Suppressor macrophage treated with lipopolysaccharide for 1 hour (primary cell): ENCODE measurements at regions not wholly inside any gene's neighbourhood (a gene's known extent, or its start where the extent isn't known, plus 50 kb on each side); places are given as distances from the start of the nearest gene placed in this dataset.
"Not testable (repeated sequence)": the region's sequence is repeated elsewhere in the genome, so short reads cannot be mapped to it uniquely, and the experiment has no call there.

Source experiments
- DNase-seq, 3 donors: peaks; one replicate each; pipeline ENCODE4 v3.0.0-alpha.2; 2020 to 2022

DNA sequence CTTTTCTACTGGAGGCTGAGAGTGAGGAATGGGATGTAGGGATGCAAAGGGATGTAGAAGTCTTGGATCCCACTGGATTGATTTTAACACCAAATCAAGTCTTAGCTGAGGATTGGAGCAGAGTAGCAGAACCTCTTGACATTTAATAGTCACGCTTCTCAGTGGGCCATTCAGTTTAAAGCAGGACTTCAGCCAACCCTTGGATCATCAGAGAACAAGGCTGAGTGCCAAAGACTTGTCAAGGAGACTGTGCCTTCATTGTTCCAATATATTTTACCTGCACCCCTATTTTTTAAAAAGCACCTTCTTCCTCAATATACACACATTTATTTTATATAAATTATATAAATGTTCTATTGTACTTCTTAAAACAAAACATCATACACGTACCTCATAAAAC lies 242.4 kb upstream of the ST6GAL2 start:
- DNase-seq = no peak

GRCh38 chr2:107132070-107132469 lies 246.1 kb upstream of the ST6GAL2 start:
- peak in 2 of 3 donors; percentile 9 to 16 for DNase-seq

DNA sequence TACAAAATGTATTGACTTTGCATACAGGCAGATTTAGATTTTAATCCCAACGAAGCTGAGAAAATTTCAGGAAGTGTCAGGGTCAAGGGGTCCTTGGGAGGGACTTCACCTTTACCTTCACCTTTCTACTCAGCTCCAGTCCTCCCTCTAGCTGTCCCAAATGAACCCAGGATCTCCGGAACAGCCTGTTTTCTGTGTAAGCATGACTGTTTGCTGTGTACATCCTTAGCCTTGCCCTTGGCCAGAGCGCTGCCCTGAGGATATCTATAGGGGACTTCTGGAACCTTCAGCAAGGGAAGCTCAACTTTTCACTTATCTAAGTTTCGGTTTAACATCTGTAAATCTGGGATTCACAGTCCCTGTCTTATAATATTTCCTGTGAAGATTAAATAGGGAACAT lies 246.8 kb upstream of the ST6GAL2 start:
- DNase-seq = no peak

GRCh38 chr2:107133412-107133811 lies 247.4 kb upstream of the ST6GAL2 start:
- DNase-seq = no peak

- DNase-seq = no peak
These were observed 250.8 kb upstream of the ST6GAL2 start for GRCh38 chr2:107136733-107137132.

DNA sequence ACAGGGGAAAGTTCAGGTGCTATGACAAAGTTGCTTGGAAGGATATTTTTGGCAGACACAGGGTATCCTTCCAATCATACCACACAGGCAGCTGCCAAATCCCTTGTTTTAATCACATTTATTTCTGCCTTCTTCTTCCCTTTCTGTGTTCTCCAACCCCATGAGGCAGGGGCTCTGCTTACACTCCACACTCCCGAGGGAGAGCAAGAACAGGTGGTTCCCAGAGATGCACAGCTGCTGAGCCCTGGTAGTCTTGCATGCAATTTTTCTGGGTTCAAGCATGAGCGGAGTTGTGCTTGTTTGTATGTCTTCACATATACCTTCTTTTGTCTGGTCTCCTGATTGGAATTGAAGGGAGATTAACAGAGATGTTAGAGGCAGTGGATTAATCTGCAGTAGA lies 251.7 kb upstream of the ST6GAL2 start:
- DNase-seq = no peak

GRCh38 chr2:107146181-107146580 lies 260.2 kb upstream of the ST6GAL2 start:
- DNase-seq = no peak

- DNase-seq = not testable (repeated sequence)
These were observed 260.7 kb upstream of the ST6GAL2 start for GRCh38 chr2:107146645-107147044.

- DNase-seq = no peak
These were observed 262.1 kb upstream of the ST6GAL2 start for GRCh38 chr2:107148055-107148454.

DNA sequence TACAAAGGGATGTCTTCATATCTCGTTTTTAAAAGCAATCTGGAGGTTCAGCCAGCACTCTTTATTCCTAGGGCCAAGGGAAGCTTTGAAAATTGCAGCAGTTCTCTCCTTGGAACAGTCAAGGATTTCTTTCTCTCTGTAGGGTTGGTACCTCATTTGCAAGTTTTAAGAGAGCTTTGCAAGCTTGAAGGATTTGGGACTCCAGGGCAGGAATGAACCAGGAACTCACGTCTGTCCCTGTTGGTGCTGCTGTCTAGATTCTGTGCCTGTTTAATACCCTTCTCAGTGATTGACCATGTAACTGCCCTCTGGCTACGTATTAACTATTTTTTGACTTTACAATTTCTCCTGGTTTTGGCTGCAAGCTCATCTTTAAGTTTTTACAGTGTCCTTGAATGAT lies 262.5 kb upstream of the ST6GAL2 start:
- DNase-seq = no peak

- no peak for DNase-seq
These were observed 274.8 kb upstream of the ST6GAL2 start for GRCh38 chr2:107160640-107161239.

GRCh38 chr2:107168141-107168540 lies 282.2 kb upstream of the ST6GAL2 start:
- no peak for DNase-seq

GRCh38 chr2:107174171-107174570 lies 288.2 kb upstream of the ST6GAL2 start:
- no peak for DNase-seq

DNA sequence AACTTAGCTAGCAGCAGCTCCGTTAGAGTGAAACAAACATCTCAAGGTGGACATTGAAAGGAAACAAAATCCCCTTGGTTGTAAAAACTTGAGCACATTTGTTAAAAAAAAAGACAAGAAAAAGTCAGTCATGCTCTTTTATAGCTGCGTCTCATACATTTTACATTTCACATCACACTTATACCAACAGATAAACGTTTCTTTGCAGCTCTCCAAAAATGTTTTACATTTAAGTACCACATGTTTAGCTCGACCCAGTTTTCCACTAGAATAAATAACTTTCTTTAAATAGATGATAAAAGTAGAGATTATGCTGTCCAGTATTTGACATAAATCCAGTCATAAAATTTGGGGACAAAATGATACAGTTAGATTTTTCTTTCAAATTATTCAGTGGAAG lies 297.0 kb upstream of the ST6GAL2 start:
- no peak for DNase-seq

- DNase-seq = no peak
These were observed 301.9 kb upstream of the ST6GAL2 start for GRCh38 chr2:107187870-107188269.

GRCh38 chr2:107195631-107196030 lies 309.7 kb upstream of the ST6GAL2 start:
- no peak for DNase-seq

- DNase-seq = no peak
These were observed 311.8 kb upstream of the ST6GAL2 start for GRCh38 chr2:107197594-107198294.

DNA sequence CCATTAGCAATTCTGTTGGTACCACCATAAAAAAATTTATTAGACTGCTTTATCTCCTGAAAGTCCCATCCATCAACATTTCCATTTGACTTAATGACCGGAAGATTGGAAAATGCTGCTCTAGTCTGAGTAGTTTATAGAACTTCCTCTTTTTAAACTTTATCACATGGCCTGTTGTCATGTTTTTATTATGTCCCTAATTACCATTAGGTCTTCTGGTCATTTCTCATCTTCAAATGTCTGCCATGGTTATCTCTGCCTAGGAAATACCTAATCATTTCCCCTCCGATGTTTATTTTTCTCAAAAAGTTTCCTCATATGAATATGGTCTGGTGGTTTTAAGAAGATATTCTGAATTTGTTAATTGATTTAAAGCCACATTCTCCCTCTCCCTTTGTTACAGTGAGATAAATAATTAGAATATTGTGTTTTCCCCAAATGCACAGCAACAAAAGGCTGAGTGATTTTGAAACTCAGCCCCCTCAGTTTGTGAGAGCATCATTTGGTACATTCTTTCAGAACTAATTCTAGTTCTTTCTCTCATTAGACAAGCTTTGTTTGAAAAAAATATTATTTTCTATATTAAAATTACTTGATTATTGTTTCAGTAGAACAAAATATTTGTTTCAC lies 317.1 kb upstream of the ST6GAL2 start:
- DNase-seq = no peak

GRCh38 chr2:107215401-107216350 lies 329.7 kb upstream of the ST6GAL2 start:
- no peak for DNase-seq

- no peak for DNase-seq
These were observed 332.2 kb upstream of the ST6GAL2 start for GRCh38 chr2:107218208-107218607.

DNA sequence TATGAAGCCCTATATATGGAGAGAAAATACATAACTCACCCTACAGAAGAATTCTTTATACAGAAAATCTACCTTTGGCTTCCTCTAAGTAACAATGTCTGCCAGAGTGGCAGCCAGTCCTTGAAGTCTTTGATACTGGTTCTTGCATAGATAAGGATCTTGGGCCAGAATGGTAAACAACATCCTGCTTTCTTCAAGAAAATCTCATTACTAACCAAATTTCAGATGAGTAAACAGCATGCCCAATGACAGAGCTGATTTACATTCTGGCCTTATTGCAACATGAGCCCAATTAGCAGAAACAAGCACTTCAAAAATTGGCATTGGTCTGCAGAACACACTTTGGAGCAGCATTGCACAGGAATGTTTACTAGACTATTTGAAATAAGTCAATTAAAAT lies 336.5 kb upstream of the ST6GAL2 start:
- DNase-seq = no peak

DNA sequence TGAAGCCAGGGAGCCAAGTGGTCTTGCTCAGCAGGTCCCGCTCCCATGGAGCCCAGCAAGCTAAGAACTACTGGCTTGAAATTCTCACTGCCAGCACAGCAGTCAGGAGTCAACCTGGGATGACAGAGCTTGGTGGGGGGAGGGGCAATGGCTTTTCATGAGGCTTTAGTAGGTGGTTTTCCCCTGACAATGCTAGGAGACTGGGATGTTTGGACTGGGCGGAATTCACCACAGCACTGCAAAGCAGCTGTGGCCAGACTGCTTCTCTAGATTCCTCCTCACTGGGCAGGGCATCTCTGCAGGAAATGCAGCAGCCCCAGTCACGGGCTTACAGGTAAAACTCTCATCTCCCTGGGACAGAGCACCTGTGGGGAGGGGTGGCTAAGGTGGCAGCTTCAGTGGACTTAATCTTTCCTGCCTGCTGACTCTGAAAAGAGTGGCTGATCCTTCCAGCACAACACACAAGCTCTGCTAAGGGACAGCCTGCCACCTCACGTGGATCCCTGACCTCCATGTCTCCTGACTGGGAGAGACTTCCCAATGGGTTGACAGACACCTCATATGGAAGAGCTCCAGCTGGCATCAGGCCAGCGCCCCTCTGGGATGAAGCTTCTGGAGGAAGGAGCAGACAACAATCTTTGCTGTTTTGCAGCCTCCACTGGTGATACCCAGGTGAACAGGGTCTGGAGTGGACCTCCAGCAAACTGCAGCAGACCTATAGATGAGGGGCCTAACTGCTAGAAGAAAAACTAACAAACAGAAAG lies 349.7 kb upstream of the ST6GAL2 start:
- no peak for DNase-seq
